ENCODE measurements at regions not wholly inside any gene's neighbourhood (a gene's known extent, or its start where the extent isn't known, plus 50 kb on each side); places are given as distances from the start of the nearest gene placed in this dataset.

DNA sequence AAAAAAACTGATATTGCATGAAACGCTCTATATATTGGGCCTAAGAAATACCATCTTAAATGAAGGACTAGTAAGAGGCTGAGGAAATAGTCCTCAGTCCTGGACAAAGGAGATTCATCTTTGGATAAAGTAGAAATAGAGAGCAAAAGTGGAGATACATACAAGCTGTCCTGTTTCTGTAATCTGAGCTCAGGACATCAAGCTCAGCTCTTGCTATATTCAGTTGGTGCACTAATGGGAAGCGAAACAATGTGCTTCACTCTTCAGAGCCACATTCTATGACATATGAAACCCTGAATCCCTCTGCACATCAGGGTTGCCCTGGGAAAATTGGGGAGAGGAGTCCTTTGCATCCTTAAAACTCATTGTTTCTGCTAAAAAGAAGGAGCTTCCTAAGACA, 290.7 kb downstream of the VPS13C start:
- Histone ChIP-seq H3K9me2 (replicated peaks; ENCODE audit: insufficient read depth) (no peaks in the 10 kb centered on the region), H4K20me1 (ENCODE audit: insufficient read depth, poor library complexity, severe bottlenecking) (no peaks in the 10 kb centered on the region), H3K9me3 (ENCODE audit: low read depth) (no peaks in the 10 kb centered on the region), H3K27ac (no peak overlapping the region), H3K4me3 (no peak overlapping the region), H3K4me1 (ENCODE audit: insufficient read depth) (no peaks in the 10 kb centered on the region), H2AFZ (no peak overlapping the region), H3K27me3 (no peaks in the 10 kb centered on the region), H3K79me2 (no peaks in the 10 kb centered on the region), H3K4me2 (no peak overlapping the region), H3K36me3 (replicated peaks; ENCODE audit: insufficient read depth, low read depth) (no peaks in the 10 kb centered on the region)
- TF ChIP-seq, protein P1, sequence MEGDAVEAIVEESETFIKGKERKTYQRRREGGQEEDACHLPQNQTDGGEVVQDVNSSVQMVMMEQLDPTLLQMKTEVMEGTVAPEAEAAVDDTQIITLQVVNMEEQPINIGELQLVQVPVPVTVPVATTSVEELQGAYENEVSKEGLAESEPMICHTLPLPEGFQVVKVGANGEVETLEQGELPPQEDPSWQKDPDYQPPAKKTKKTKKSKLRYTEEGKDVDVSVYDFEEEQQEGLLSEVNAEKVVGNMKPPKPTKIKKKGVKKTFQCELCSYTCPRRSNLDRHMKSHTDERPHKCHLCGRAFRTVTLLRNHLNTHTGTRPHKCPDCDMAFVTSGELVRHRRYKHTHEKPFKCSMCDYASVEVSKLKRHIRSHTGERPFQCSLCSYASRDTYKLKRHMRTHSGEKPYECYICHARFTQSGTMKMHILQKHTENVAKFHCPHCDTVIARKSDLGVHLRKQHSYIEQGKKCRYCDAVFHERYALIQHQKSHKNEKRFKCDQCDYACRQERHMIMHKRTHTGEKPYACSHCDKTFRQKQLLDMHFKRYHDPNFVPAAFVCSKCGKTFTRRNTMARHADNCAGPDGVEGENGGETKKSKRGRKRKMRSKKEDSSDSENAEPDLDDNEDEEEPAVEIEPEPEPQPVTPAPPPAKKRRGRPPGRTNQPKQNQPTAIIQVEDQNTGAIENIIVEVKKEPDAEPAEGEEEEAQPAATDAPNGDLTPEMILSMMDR (IDR thresholded peaks at IDR 0.05; ENCODE audit: poor library complexity): no peak
- TF ChIP-seq EZH2phosphoT487 (IDR thresholded peaks at IDR 0.05; ENCODE audit: low read depth, severe bottlenecking, unreplicated experiment): no peak
- no peak for TF ChIP-seq EZH2 (IDR thresholded peaks at IDR 0.05; ENCODE audit: borderline replicate concordance)
- 86% methylated on average over 2 of the region's 2 CpGs for WGBS (ENCODE audit: low lambda C conversion rate, missing lambda C conversion rate)
- DNase-seq (ENCODE audit: low spot score): no peak

DNA sequence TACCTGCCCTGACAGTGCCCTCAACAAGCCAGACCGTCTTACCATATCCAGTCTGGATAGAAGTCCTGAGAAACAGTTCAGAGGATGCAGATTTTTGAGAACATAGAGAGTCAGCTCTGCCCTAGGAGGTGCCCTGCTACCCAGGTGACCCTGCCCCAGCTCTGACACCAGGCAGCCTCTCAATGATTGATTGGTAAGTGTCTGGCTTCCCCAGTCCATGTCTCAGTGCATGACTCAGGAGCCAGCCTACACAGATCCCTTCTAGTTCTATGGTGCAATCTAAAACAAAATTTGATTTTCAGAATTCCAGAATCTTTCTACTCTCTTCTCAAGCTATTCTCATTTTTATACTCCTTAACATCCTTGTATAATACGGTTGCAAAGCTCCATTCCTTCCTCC, 292.1 kb downstream of the VPS13C start:
- no peak for DNase-seq (ENCODE audit: low spot score)
- Histone ChIP-seq H3K27ac (no peak overlapping the region), H3K79me2 (no peaks in the 10 kb centered on the region), H2AFZ (no peak overlapping the region), H3K9me3 (ENCODE audit: low read depth) (no peaks in the 10 kb centered on the region), H3K4me3 (no peak overlapping the region), H3K36me3 (replicated peaks; ENCODE audit: insufficient read depth, low read depth) (no peaks in the 10 kb centered on the region), H4K20me1 (ENCODE audit: insufficient read depth, poor library complexity, severe bottlenecking) (no peaks in the 10 kb centered on the region), H3K9me2 (replicated peaks; ENCODE audit: insufficient read depth) (no peaks in the 10 kb centered on the region), H3K4me1 (ENCODE audit: insufficient read depth) (no peaks in the 10 kb centered on the region), H3K4me2 (no peak overlapping the region), H3K27me3 (no peaks in the 10 kb centered on the region)
- 91% methylated on average over 2 of the region's 2 CpGs for WGBS (ENCODE audit: low lambda C conversion rate, missing lambda C conversion rate)
- TF ChIP-seq, protein P1 (IDR thresholded peaks at IDR 0.05; ENCODE audit: poor library complexity): no peak
- TF ChIP-seq EZH2phosphoT487 (IDR thresholded peaks at IDR 0.05; ENCODE audit: low read depth, severe bottlenecking, unreplicated experiment): no peak
- TF ChIP-seq EZH2 (IDR thresholded peaks at IDR 0.05; ENCODE audit: borderline replicate concordance): no peak

DNA sequence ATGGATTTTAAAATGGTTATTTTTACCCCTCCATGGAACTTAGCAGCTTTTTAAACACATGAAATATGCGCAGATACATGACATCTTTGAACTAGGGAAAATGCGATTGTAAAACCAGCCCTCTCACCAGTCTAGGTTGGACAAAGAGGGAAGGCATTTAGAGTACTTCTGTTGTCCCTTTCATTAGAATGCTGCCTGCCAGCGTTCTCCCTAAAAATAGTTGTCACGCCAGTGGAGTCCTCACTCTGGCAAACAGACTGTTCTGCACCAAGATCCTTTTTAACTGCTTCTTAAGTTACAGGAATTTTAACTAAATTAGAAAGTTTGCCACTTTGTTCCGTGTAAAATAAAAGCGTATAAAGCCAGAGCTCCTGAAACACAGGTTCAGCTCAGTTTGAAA, 295.3 kb downstream of the VPS13C start:
- H3K9me2 ChIP-seq (replicated peaks; ENCODE audit: insufficient read depth): no peaks in the 10 kb centered on the region
- H3K4me3 ChIP-seq: no peak overlapping the region
- no peaks in the 10 kb centered on the region for H3K4me1 ChIP-seq (ENCODE audit: insufficient read depth)
- no peaks in the 10 kb centered on the region for H3K79me2 ChIP-seq
- H3K4me2 ChIP-seq: no peak overlapping the region
- no peaks in the 10 kb centered on the region for H4K20me1 ChIP-seq (ENCODE audit: insufficient read depth, poor library complexity, severe bottlenecking)
- H3K36me3 ChIP-seq (replicated peaks; ENCODE audit: insufficient read depth, low read depth): no peaks in the 10 kb centered on the region
- no peak for DNase-seq (ENCODE audit: low spot score)
- H3K27ac ChIP-seq: no peak overlapping the region
- no peaks in the 10 kb centered on the region for H3K27me3 ChIP-seq
- 83% methylated on average over 6 of the region's 6 CpGs for WGBS (ENCODE audit: low lambda C conversion rate, missing lambda C conversion rate)
- no peak overlapping the region for H2AFZ ChIP-seq
- TF ChIP-seq EZH2 (IDR thresholded peaks at IDR 0.05; ENCODE audit: borderline replicate concordance): no peak
- TF ChIP-seq, protein P1 (IDR thresholded peaks at IDR 0.05; ENCODE audit: poor library complexity): no peak
- no peak for TF ChIP-seq EZH2phosphoT487 (IDR thresholded peaks at IDR 0.05; ENCODE audit: low read depth, severe bottlenecking, unreplicated experiment)
- H3K9me3 ChIP-seq (ENCODE audit: low read depth): no peaks in the 10 kb centered on the region

DNA sequence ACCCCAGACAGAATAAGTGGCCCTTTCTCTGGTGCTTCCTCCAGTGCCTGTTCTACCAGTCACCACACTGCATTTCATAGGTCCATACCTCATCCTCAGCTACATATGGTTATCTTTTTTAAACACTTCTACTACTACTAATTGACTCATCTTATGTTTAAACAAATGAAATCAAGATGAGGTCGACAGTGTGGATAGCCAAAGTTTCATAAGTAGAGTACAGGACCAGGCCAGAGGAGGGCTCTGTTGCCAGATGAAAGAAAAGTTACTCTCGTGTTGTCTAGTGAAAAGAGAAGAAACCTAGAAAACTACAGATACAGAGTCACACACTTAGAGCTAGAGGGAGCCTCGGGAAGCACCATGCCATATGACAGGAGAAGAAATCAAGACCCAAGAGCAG, 296.1 kb downstream of the VPS13C start:
- no peaks in the 10 kb centered on the region for H4K20me1 ChIP-seq (ENCODE audit: insufficient read depth, poor library complexity, severe bottlenecking)
- H3K27ac ChIP-seq: no peak overlapping the region
- no peaks in the 10 kb centered on the region for H3K9me3 ChIP-seq (ENCODE audit: low read depth)
- no peaks in the 10 kb centered on the region for H3K27me3 ChIP-seq
- H3K36me3 ChIP-seq (replicated peaks; ENCODE audit: insufficient read depth, low read depth): no peaks in the 10 kb centered on the region
- H3K4me3 ChIP-seq: no peak overlapping the region
- no peaks in the 10 kb centered on the region for H3K9me2 ChIP-seq (replicated peaks; ENCODE audit: insufficient read depth)
- no peaks in the 10 kb centered on the region for H3K4me1 ChIP-seq (ENCODE audit: insufficient read depth)
- WGBS (ENCODE audit: low lambda C conversion rate, missing lambda C conversion rate): 60% methylated on average over 3 of the region's 3 CpGs
- no peaks in the 10 kb centered on the region for H3K79me2 ChIP-seq
- DNase-seq (ENCODE audit: low spot score): no peak
- no peak overlapping the region for H2AFZ ChIP-seq
- no peak for TF ChIP-seq EZH2phosphoT487 (IDR thresholded peaks at IDR 0.05; ENCODE audit: low read depth, severe bottlenecking, unreplicated experiment)
- TF ChIP-seq EZH2 (IDR thresholded peaks at IDR 0.05; ENCODE audit: borderline replicate concordance): no peak
- TF ChIP-seq, protein P1 (IDR thresholded peaks at IDR 0.05; ENCODE audit: poor library complexity): no peak
- H3K4me2 ChIP-seq: no peak overlapping the region
